ENCODE measurements at regions not wholly inside any gene's neighbourhood (a gene's known extent, or its start where the extent isn't known, plus 50 kb on each side); places are given as distances from the start of the nearest gene placed in this dataset.

DNA sequence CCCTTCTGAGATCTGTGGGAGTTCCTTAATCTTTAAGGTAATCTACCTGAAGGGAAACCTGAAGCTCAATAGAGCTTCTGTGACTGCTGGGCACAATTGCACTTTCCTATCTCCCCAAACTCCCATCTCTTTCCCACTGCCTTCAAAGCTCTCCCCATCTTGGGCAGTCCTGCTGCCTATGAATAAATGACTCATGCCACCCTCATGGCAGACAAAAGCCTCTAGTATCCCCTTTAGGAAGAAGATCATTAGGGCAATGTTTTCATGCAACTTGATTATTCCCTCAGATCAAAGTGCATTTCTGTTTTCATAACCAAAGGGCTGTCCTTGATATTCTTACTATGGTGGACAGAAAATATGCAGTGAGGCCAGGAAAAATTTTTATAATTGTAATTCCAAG is 704.9 kb upstream of the LRRN3 start:
- TF ChIP-seq, protein P1, sequence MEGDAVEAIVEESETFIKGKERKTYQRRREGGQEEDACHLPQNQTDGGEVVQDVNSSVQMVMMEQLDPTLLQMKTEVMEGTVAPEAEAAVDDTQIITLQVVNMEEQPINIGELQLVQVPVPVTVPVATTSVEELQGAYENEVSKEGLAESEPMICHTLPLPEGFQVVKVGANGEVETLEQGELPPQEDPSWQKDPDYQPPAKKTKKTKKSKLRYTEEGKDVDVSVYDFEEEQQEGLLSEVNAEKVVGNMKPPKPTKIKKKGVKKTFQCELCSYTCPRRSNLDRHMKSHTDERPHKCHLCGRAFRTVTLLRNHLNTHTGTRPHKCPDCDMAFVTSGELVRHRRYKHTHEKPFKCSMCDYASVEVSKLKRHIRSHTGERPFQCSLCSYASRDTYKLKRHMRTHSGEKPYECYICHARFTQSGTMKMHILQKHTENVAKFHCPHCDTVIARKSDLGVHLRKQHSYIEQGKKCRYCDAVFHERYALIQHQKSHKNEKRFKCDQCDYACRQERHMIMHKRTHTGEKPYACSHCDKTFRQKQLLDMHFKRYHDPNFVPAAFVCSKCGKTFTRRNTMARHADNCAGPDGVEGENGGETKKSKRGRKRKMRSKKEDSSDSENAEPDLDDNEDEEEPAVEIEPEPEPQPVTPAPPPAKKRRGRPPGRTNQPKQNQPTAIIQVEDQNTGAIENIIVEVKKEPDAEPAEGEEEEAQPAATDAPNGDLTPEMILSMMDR (IDR thresholded peaks at IDR 0.05): no peak
- TF ChIP-seq EZH2phosphoT487 (IDR thresholded peaks at IDR 0.05) (no peak), EZH2 (IDR thresholded peaks at IDR 0.05) (no peak)

Measured in neural progenitor cell (in vitro differentiated cells).